Thoracic aorta (tissue), 2 donors: ENCODE measurements at regions not wholly inside any gene's neighbourhood (a gene's known extent, or its start where the extent isn't known, plus 50 kb on each side); places are given as distances from the start of the nearest gene placed in this dataset.

ENCODE experiments used
- ATAC-seq: fragments of 150-250 bp; one replicate; pipeline ENCODE4 v1.8.0; 2017; ENCODE audit warnings: low read depth; ENCODE audit not compliant: insufficient number of reproducible peaks, low FRiP score
- DNase-seq: peaks from one replicate; pipeline ENCODE4 v3.0.0-alpha.2; 2020; ENCODE audit warnings: low spot score
- H3K27ac ChIP-seq, 2 donors: fragments of 200-600 bp; sonication (generic); 1 replicate in 1 of 2; 2 replicates in 1 of 2; pipeline ENCODE4 v1.5.1; 2016; ENCODE audit warnings: mild to moderate bottlenecking in 2 of 2, moderate library complexity in 2 of 2
- H3K27me3 ChIP-seq: fragments of 200-600 bp; sonication (generic); replicated peaks from 2 replicates; pipeline ENCODE4 v1.6.0; 2016; ENCODE audit warnings: mild to moderate bottlenecking; ENCODE audit not compliant: insufficient read depth
- H3K36me3 ChIP-seq: fragments of 200-600 bp; sonication (generic); one replicate; pipeline ENCODE4 v1.5.1; 2016
- H3K4me1 ChIP-seq, 2 donors: fragments of 200-600 bp; sonication (generic); 1 replicate in 1 of 2; 2 replicates in 1 of 2; pipeline versions ENCODE4 v1.5.1 to v1.6.0; 2016; ENCODE audit warnings: low read depth in 2 of 2, mild to moderate bottlenecking in 1 of 2; ENCODE audit not compliant: control insufficient read depth in 1 of 2
- H3K4me3 ChIP-seq: fragments of 200-600 bp; sonication (generic); 2 replicates; pipeline ENCODE4 v1.5.1; 2016; ENCODE audit warnings: mild to moderate bottlenecking
- H3K9me3 ChIP-seq: fragments of 200-600 bp; sonication (generic); 2 replicates; pipeline ENCODE4 v1.5.1; 2016
- CTCF ChIP-seq: fragments of 200-600 bp; sonication (generic); IDR thresholded peaks from one replicate; pipeline ENCODE4 v1.5.1; 2019; ENCODE audit warnings: antibody characterized with exemption

GRCh38 chr15:96554541-96554940, 224.0 kb downstream of the NR2F2 start:
- H3K4me3 ChIP-seq, result no peak overlapping the region
- H3K27me3 ChIP-seq, result no peaks in the 10 kb centered on the region
- no peaks in the 10 kb centered on the region for H3K4me1 ChIP-seq
- DNase-seq (no peak), ATAC-seq (no peak)
- no peaks in the 10 kb centered on the region for H3K36me3 ChIP-seq
- no peak for TF ChIP-seq CTCF
- H3K9me3 ChIP-seq, result no peaks in the 10 kb centered on the region
- H3K27ac ChIP-seq, result no peak overlapping the region

GRCh38 chr15:96559087-96559486, 228.6 kb downstream of the NR2F2 start:
- no peak for ATAC-seq
- H3K27ac ChIP-seq, result no peak overlapping the region
- H3K36me3 ChIP-seq, result no peaks in the 10 kb centered on the region
- H3K27me3 ChIP-seq, result no peaks in the 10 kb centered on the region
- TF ChIP-seq CTCF, result no peak
- no peaks in the 10 kb centered on the region for H3K4me1 ChIP-seq
- no peak overlapping the region for H3K4me3 ChIP-seq
- no peaks in the 10 kb centered on the region for H3K9me3 ChIP-seq
- no peak for DNase-seq

- no peak overlapping the region for H3K27ac ChIP-seq
These were observed 229.1 kb downstream of the NR2F2 start for GRCh38 chr15:96559631-96560030.

GRCh38 chr15:96560246-96560895, 229.9 kb downstream of the NR2F2 start:
- no peak overlapping the region for H3K4me3 ChIP-seq
- TF ChIP-seq CTCF, result no peak
- H3K4me1 ChIP-seq, result no peaks in the 10 kb centered on the region
- no peak overlapping the region for H3K27ac ChIP-seq
- H3K9me3 ChIP-seq, result no peaks in the 10 kb centered on the region
- no peaks in the 10 kb centered on the region for H3K36me3 ChIP-seq
- DNase-seq (no peak), ATAC-seq (no peak)
- no peaks in the 10 kb centered on the region for H3K27me3 ChIP-seq

More at GRCh38 chr15:96559631-96560030, 229.1 kb downstream of the NR2F2 start:
- no peaks in the 10 kb centered on the region for H3K4me1 ChIP-seq
- no peaks in the 10 kb centered on the region for H3K36me3 ChIP-seq
- no peak for TF ChIP-seq CTCF
- no peak for DNase-seq
- H3K9me3 ChIP-seq, result no peaks in the 10 kb centered on the region
- no peaks in the 10 kb centered on the region for H3K27me3 ChIP-seq
- ATAC-seq, result no peak
- no peak overlapping the region for H3K4me3 ChIP-seq

- no peak for ATAC-seq
- no peak overlapping the region for H3K27ac ChIP-seq
- no peak for DNase-seq
- no peak for TF ChIP-seq CTCF
- H3K36me3 ChIP-seq, result no peaks in the 10 kb centered on the region
- H3K27me3 ChIP-seq, result no peaks in the 10 kb centered on the region
- no peaks in the 10 kb centered on the region for H3K4me1 ChIP-seq
- H3K9me3 ChIP-seq, result no peaks in the 10 kb centered on the region
- no peak overlapping the region for H3K4me3 ChIP-seq
These were observed 231.1 kb downstream of the NR2F2 start for GRCh38 chr15:96561593-96561992.
